Esophagus squamous epithelium (tissue), 4 donors: ENCODE measurements at regions not wholly inside any gene's neighbourhood (a gene's known extent, or its start where the extent isn't known, plus 50 kb on each side); places are given as distances from the start of the nearest gene placed in this dataset.

Experiments used
- CTCF ChIP-seq, 6 experiments: fragments of 450-650 bp in 4 of 6; fragments of 200-600 bp in 2 of 6; sonication (generic) in 2 of 6; IDR thresholded peaks; one replicate each; pipeline ENCODE4 v1.5.1; 2016 to 2019; ENCODE audit warnings: antibody characterized with exemption in 6 of 6, mild to moderate bottlenecking in 4 of 6, moderate library complexity in 4 of 6
- POLR2A ChIP-seq, 4 donors: fragments of 450-650 bp; IDR thresholded peaks; one replicate each; pipeline ENCODE4 v1.6.1; 2017; ENCODE audit warnings: antibody characterized with exemption in 4 of 4, mild to moderate bottlenecking in 4 of 4, moderate library complexity in 3 of 4

DNA sequence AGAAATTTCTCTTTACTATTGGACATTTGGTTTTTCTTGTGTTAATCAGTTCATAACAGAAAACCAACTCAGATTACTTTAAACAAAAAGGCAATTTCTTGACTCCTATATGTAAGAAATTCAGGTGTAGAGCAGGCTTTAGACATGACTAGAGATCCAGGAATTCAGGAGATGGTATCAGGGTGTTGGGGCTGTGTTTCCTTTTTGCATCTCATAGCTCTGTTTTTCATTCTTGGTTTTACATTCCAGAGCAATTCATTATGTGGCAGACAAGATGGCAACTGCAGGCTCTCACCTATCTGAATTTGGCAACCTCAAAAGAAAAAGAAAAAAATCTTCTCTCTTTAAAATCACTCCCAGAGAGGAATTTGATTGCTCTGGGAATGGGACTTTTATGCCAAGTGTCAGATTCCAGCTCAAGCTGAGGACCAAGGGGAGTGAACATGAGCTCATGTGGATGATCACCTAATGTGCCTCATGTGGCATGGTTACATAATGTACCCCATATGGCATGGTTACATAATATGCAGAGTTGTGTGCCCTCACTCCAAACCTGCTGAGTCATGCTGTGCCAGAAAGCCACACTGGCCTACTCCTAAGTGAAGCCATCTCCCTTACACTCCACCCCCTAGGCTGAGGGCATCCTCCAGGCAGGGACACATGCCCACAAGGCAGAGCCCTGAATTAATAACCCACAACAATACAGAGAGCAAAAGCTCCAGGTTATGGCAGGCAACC lies 282.7 kb downstream of the MBD2 start:
- TF ChIP-seq CTCF (IDR thresholded peaks at IDR 0.05) = no peak
- TF ChIP-seq POLR2A (IDR thresholded peaks at IDR 0.05) = no peak
